ENCODE measurements at regions not wholly inside any gene's neighbourhood (a gene's known extent, or its start where the extent isn't known, plus 50 kb on each side); places are given as distances from the start of the nearest gene placed in this dataset.

DNA sequence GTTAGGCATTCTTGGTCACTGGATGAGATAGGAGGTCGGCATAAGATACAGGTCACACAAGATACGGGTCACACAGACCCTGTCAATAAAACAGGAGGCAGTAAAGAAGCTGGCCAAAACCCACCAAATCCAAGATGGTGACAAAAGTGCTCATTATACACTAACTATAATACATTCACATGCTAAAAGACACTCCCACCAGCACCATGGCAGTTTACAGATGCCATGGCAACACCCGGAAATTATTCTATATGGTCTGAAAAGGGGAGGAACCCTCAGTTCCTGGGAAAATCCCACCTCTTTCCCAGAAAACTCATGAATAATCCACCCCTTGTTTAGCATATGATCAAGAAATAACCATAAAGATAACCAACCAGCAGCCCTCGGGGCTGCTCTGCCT is 56.0 kb upstream of the PTPRM start:
- POLR2A ChIA-PET (ENCODE audit: low non-redundant PET), result no interaction called here
- DNase-seq (ENCODE audit: low spot score), result no peak

DNA sequence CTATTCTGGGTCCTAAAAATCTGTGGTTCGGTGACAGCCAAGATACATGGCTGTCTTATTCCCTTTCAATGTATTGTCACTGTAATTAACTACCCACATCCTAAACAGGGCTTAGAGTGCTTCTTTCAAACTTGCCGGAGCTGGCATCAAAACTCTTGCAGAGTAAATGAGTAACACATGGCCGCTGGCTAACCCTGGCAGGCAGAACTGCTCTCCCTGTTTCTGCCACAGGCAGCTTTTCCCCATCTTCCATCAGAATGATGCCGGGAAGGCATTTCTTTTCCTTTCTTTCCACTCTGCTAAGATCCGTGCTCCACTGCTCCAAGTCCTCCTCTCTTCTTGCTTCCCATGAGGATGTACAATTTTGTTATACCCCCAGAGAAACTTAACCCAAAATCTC is 54.8 kb upstream of the PTPRM start:
- no peak for DNase-seq (ENCODE audit: low spot score)
- TF ChIP-seq, protein P1, sequence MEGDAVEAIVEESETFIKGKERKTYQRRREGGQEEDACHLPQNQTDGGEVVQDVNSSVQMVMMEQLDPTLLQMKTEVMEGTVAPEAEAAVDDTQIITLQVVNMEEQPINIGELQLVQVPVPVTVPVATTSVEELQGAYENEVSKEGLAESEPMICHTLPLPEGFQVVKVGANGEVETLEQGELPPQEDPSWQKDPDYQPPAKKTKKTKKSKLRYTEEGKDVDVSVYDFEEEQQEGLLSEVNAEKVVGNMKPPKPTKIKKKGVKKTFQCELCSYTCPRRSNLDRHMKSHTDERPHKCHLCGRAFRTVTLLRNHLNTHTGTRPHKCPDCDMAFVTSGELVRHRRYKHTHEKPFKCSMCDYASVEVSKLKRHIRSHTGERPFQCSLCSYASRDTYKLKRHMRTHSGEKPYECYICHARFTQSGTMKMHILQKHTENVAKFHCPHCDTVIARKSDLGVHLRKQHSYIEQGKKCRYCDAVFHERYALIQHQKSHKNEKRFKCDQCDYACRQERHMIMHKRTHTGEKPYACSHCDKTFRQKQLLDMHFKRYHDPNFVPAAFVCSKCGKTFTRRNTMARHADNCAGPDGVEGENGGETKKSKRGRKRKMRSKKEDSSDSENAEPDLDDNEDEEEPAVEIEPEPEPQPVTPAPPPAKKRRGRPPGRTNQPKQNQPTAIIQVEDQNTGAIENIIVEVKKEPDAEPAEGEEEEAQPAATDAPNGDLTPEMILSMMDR (conservative IDR thresholded peaks at IDR 0.05; ENCODE audit: low read depth), result no peak
- no peak overlapping the region for H3K27ac ChIP-seq
- ChIA-PET CTCF (no interaction called here), POLR2A (ENCODE audit: low non-redundant PET) (no interaction called here)

More for the DNA sequence above, 56.0 kb upstream of the PTPRM start:
- CTCF ChIA-PET, result no interaction called here
- TF ChIP-seq, protein P1 (conservative IDR thresholded peaks at IDR 0.05; ENCODE audit: low read depth), result no peak
- no peak overlapping the region for H3K27ac ChIP-seq

DNA sequence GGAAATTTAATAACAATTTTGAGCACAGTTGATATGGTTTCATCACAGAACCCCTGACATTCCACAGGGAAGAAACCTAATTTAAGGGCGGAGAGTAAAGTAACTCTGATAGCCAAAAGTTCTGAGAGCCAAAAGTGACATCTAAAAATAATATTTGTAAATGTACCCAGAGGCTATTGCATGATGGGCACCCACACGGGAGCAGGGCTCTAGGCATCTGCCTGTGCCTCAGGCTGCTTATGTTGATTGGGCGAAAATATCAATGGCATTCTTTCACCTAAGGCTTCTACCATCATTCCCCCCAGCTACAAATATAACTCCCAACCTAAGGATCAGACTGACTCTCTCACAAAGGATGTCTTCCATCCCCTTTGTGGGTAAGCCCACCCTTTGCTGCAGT is 54.1 kb upstream of the PTPRM start:
- DNase-seq (ENCODE audit: low spot score), result no peak
- POLR2A ChIA-PET (ENCODE audit: low non-redundant PET), result no interaction called here
- CTCF ChIA-PET, result no interaction called here
- no peak overlapping the region for H3K27ac ChIP-seq
- TF ChIP-seq, protein P1 (conservative IDR thresholded peaks at IDR 0.05; ENCODE audit: low read depth), result no peak

DNA sequence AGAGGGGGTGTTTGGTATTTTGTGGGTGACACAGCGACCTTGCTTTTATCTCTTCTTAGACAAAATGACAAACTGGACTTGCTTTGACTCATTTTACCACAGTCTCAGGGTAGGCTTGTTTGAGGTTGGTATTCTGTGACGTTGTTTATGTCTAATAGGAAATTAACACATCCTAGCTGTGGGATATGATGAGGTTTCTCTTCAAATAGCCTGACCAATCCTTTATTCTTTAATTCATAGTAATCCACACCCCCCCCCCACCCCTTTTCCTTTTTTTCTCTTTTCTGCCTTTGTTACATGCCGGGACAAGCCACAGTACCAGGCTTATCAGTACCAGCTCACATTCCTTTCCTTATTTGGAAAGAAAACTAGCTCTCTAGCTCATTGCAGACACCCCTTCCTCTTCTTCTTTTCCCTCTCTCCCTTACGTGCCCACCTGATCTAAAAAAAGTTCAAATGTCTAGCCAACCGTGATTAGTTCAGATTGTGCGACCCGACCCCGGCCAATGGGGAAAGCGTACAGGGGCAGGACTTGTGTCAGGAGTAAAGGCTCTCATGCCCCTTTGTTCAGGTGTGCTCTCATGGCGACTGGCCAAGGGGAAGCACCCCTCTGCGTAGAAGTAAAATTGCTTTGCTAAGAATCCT is 52.2 kb upstream of the PTPRM start:
- DNase-seq (ENCODE audit: low spot score), result no peak
- ChIA-PET CTCF (interaction anchor here (0.6 kb wide), 2 partner anchors 388 to 480 kb away, joined by 3 read pairs; no protein-coding TSS in a partner anchor), POLR2A (ENCODE audit: low non-redundant PET) (interaction anchor here (0.6 kb wide), 1 partner anchor 253 kb away, joined by 5 read pairs; no protein-coding TSS in a partner anchor)
- H3K27ac ChIP-seq, result no peak overlapping the region
- TF ChIP-seq, protein P1 (conservative IDR thresholded peaks at IDR 0.05; ENCODE audit: low read depth), result no peak

DNA sequence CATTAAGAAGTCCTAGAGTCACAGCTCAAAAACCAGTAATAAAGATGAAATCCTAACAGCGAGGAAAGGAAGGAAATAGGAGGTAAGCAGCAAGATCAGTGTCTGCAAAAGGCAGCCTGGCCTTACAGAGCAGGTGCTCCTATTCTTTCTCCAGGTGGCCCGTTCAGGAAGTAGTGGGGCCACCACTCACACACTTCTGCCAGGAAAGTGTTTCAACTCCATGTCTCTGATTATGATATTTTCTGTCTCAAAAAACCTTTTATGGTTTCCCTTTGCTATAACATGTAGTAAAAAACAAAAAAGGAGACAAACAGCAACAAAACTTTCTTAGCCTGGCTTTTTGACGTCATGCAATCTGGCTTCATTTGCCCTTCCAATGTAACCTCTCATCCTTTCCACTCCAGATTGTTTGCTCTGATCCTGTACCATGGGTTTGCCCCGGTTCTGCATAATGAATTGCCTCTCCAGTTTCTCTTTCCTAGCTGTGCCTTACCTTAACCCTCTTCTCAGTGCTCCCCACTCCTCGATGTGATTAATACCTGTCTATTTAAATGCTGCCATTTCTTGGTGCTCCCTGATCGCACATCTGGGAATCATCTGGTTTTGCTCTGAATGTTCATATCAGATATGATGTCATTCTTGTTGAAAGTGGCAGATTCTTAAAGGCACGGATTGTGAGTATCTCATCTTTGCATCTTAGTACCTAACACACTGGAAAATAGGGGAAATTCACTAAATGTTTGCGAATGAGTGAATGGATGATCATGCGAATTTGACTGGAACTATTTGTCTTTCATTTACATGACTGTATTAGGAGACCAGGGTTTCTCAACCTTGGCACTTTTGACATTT is 50.6 kb upstream of the PTPRM start:
- POLR2A ChIA-PET (ENCODE audit: low non-redundant PET), result no interaction called here
- DNase-seq (ENCODE audit: low spot score), result no peak
- CTCF ChIA-PET, result no interaction called here
- TF ChIP-seq, protein P1 (conservative IDR thresholded peaks at IDR 0.05; ENCODE audit: low read depth), result no peak
- no peak overlapping the region for H3K27ac ChIP-seq
